ENCODE measurements at regions not wholly inside any gene's neighbourhood (a gene's known extent, or its start where the extent isn't known, plus 50 kb on each side); places are given as distances from the start of the nearest gene placed in this dataset.

DNA sequence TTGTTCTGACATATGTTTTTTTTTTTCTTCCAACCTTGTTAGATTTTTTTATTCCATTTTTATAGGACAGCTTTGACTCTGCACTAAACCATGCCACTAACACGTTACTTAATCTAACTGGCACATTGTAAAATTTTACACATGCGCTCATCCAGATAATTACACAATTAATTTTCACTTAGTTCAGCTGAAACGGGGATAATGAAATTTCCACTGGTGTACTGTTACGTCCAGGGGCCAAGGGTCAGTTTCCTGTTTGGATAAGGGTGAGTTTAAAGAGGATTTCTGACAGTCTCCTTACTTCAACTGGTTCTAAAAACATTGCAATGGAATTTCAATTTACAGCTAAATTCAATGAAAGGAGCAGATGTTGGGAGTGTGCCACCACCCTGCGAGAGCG is 221.8 kb upstream of the CEP162 start:
- no peaks in the 10 kb centered on the region for H3K36me3 ChIP-seq (ENCODE audit: insufficient read depth, low read length)
- H3K4me1 ChIP-seq (ENCODE audit: control insufficient read depth, insufficient read depth, low read length, unreplicated experiment), result peaks cover 16% of the 10 kb centered on the region
- H3K4me3 ChIP-seq (ENCODE audit: low read depth, low read length), result no peak overlapping the region
- no peaks in the 10 kb centered on the region for H3K27me3 ChIP-seq (ENCODE audit: insufficient read depth, low read length)
- H3K79me2 ChIP-seq (ENCODE audit: control insufficient read depth, insufficient read depth, low read length, unreplicated experiment), result no peaks in the 10 kb centered on the region
- H2AFZ ChIP-seq (ENCODE audit: low read length, unreplicated experiment), result no peak overlapping the region
- no peak overlapping the region for H3K27ac ChIP-seq (ENCODE audit: low read depth, low read length)

DNA sequence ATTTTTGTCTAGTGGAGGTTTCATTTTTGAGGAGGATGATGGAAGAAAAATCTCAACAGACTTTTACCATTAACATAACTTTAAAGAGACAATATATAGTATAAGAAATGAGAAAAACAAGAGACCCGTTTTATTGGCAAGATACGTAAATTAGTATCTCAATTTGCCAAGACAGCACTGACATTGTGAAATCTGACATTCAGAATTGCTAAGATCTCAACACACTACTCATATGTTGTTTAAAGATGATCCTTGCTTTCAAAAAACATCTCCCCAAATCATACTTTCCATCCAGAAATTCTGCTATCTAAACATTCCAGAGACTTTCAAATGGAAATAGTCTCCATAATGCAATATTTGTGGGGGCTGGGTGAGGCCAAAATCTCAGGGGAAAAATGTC is 220.9 kb upstream of the CEP162 start:
- H3K36me3 ChIP-seq (ENCODE audit: insufficient read depth, low read length), result no peaks in the 10 kb centered on the region
- H3K4me3 ChIP-seq (ENCODE audit: low read depth, low read length), result no peak overlapping the region
- H2AFZ ChIP-seq (ENCODE audit: low read length, unreplicated experiment), result peak overlapping the region; percentile 11
- H3K4me1 ChIP-seq (ENCODE audit: control insufficient read depth, insufficient read depth, low read length, unreplicated experiment), result peaks cover 16% of the 10 kb centered on the region
- H3K27me3 ChIP-seq (ENCODE audit: insufficient read depth, low read length), result no peaks in the 10 kb centered on the region
- no peaks in the 10 kb centered on the region for H3K79me2 ChIP-seq (ENCODE audit: control insufficient read depth, insufficient read depth, low read length, unreplicated experiment)
- H3K27ac ChIP-seq (ENCODE audit: low read depth, low read length), result no peak overlapping the region

DNA sequence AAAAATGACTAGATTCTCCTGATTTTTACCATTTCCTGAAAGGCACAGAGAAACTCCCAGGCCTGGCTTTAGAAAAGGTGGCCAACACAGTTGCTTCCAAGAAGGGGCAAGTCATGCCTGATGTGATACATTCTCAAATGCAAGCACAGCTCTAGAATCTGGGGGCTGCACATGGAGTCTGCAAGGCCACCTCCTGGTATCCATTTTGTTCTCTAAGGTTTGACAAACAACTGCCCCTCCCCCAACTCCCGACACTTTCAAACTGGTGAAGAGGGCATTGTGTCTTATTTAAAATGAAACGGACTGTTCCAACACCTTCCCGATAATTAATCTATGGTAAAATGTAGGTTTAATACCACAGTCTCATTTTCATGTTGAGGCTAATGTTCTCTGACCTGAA is 220.2 kb upstream of the CEP162 start:
- Histone ChIP-seq H2AFZ (ENCODE audit: low read length, unreplicated experiment) (no peak overlapping the region), H3K27me3 (ENCODE audit: insufficient read depth, low read length) (no peaks in the 10 kb centered on the region), H3K27ac (ENCODE audit: low read depth, low read length) (no peak overlapping the region), H3K36me3 (ENCODE audit: insufficient read depth, low read length) (no peaks in the 10 kb centered on the region), H3K4me3 (ENCODE audit: low read depth, low read length) (no peak overlapping the region), H3K4me1 (ENCODE audit: control insufficient read depth, insufficient read depth, low read length, unreplicated experiment) (peaks cover 16% of the 10 kb centered on the region), H3K79me2 (ENCODE audit: control insufficient read depth, insufficient read depth, low read length, unreplicated experiment) (no peaks in the 10 kb centered on the region)

DNA sequence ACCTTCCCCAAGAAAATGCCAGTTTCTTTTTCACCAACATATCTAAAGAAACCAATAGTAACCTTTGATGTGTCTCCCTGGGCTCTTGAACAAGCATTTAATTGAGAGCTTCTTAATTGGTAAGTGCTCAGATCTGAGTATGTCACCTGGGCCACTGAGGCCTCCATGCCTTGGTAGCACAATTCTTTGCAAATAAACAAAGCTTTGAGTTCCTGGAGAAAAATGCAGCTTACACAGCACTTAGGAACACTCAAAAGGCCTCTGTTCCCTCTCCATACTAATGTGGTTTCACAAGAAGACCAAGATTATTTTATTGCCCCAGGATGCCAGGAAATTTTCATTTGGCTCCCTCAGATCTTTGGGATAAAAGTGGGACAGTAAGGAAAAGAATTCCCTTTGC is 217.6 kb upstream of the CEP162 start:
- Histone ChIP-seq H3K4me3 (ENCODE audit: low read depth, low read length) (no peak overlapping the region), H3K36me3 (ENCODE audit: insufficient read depth, low read length) (no peaks in the 10 kb centered on the region), H2AFZ (ENCODE audit: low read length, unreplicated experiment) (no peak overlapping the region), H3K4me1 (ENCODE audit: control insufficient read depth, insufficient read depth, low read length, unreplicated experiment) (peaks cover 16% of the 10 kb centered on the region), H3K79me2 (ENCODE audit: control insufficient read depth, insufficient read depth, low read length, unreplicated experiment) (no peaks in the 10 kb centered on the region), H3K27me3 (ENCODE audit: insufficient read depth, low read length) (no peaks in the 10 kb centered on the region), H3K27ac (ENCODE audit: low read depth, low read length) (no peak overlapping the region)

DNA sequence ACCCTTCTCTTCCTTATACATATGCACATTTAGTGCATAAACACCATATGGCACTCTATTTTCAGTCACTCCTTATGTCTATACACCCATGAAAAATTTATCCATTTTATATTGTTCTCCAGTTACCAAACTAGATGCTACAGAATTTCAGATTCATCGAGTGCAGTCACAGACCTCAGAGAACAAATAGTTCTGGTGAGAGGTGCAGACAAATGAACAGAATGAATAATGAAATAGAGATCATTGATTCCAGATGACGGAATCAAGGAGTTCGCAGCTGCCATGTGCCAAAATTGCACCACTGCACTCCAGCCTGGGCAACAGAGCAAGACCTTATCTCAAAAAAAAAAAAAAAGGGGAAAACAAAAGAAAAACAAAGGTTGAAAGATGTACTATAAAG is 214.8 kb upstream of the CEP162 start:
- Histone ChIP-seq H3K27ac (ENCODE audit: low read depth, low read length) (no peak overlapping the region), H3K79me2 (ENCODE audit: control insufficient read depth, insufficient read depth, low read length, unreplicated experiment) (no peaks in the 10 kb centered on the region), H3K36me3 (ENCODE audit: insufficient read depth, low read length) (no peaks in the 10 kb centered on the region), H2AFZ (ENCODE audit: low read length, unreplicated experiment) (no peak overlapping the region), H3K4me1 (ENCODE audit: control insufficient read depth, insufficient read depth, low read length, unreplicated experiment) (no peaks in the 10 kb centered on the region), H3K4me3 (ENCODE audit: low read depth, low read length) (no peak overlapping the region), H3K27me3 (ENCODE audit: insufficient read depth, low read length) (no peaks in the 10 kb centered on the region)

DNA sequence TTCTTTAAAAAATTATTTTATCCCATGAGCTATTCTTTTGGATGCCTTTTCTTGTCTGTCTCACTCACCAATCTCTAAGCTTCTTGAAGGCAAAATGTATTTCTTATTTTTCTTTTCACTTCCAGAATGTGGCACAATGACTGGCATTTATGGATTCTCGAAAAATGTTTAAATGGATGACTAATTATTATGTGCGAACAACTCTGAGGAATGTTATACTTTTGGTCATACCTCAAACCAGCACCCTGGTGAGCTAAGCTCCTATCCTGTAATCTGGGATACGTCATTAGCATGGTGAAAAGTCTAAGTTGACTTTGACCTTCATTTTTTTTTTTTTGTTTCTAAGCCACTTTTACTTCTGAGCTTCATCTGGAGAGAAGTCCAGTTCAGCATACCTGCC is 214.0 kb upstream of the CEP162 start:
- Histone ChIP-seq H3K4me1 (ENCODE audit: control insufficient read depth, insufficient read depth, low read length, unreplicated experiment) (no peaks in the 10 kb centered on the region), H3K27ac (ENCODE audit: low read depth, low read length) (no peak overlapping the region)

DNA sequence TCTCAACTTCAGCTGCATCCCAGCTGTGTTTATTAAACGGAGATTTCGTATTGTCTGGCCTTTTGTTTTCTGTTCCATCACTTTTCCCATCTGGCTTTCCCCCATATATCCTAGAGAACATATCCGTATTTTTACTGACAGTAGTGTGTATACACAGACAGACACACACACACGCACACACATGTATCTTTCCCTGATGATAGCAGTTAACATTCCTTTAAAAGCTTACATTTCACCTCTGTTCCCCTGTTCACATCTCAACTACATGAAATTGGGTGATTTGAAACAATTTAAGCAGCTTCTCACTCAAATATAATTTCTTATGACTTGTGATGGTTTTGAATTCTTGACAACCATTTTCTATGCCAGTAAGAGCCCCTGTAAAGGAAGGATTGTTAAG is 207.1 kb upstream of the CEP162 start:
- Histone ChIP-seq H3K4me1 (ENCODE audit: control insufficient read depth, insufficient read depth, low read length, unreplicated experiment) (no peaks in the 10 kb centered on the region), H3K79me2 (ENCODE audit: control insufficient read depth, insufficient read depth, low read length, unreplicated experiment) (no peaks in the 10 kb centered on the region), H3K27ac (ENCODE audit: low read depth, low read length) (no peak overlapping the region), H2AFZ (ENCODE audit: low read length, unreplicated experiment) (no peak overlapping the region), H3K4me3 (ENCODE audit: low read depth, low read length) (no peak overlapping the region), H3K27me3 (ENCODE audit: insufficient read depth, low read length) (no peaks in the 10 kb centered on the region), H3K36me3 (ENCODE audit: insufficient read depth, low read length) (no peaks in the 10 kb centered on the region)

More for the DNA sequence above, 214.0 kb upstream of the CEP162 start:
- Histone ChIP-seq H3K36me3 (ENCODE audit: insufficient read depth, low read length) (no peaks in the 10 kb centered on the region), H3K79me2 (ENCODE audit: control insufficient read depth, insufficient read depth, low read length, unreplicated experiment) (no peaks in the 10 kb centered on the region), H3K4me3 (ENCODE audit: low read depth, low read length) (no peak overlapping the region), H3K27me3 (ENCODE audit: insufficient read depth, low read length) (no peaks in the 10 kb centered on the region), H2AFZ (ENCODE audit: low read length, unreplicated experiment) (no peak overlapping the region)

DNA sequence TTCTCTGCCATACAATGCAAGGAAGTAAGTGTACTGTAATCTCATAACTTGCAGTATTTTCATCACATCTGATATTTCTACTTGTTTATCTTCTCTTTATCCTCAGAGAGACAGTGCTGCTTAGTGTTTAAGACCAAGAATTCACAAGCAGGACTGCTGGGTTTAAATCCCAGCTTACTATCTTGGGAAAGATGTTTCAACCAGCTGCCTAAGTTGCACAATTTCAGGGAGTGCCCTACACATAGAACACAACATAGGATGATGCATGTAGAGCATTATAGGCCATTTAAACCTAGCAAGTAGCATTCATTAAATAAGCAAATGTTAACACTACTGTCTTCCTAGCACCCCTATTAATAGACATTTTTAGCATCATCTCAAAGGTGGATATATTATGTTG is 205.2 kb upstream of the CEP162 start:
- Histone ChIP-seq H3K79me2 (ENCODE audit: control insufficient read depth, insufficient read depth, low read length, unreplicated experiment) (no peaks in the 10 kb centered on the region), H3K27me3 (ENCODE audit: insufficient read depth, low read length) (no peaks in the 10 kb centered on the region), H3K4me1 (ENCODE audit: control insufficient read depth, insufficient read depth, low read length, unreplicated experiment) (no peaks in the 10 kb centered on the region), H2AFZ (ENCODE audit: low read length, unreplicated experiment) (no peak overlapping the region), H3K36me3 (ENCODE audit: insufficient read depth, low read length) (no peaks in the 10 kb centered on the region), H3K27ac (ENCODE audit: low read depth, low read length) (no peak overlapping the region), H3K4me3 (ENCODE audit: low read depth, low read length) (no peak overlapping the region)

DNA sequence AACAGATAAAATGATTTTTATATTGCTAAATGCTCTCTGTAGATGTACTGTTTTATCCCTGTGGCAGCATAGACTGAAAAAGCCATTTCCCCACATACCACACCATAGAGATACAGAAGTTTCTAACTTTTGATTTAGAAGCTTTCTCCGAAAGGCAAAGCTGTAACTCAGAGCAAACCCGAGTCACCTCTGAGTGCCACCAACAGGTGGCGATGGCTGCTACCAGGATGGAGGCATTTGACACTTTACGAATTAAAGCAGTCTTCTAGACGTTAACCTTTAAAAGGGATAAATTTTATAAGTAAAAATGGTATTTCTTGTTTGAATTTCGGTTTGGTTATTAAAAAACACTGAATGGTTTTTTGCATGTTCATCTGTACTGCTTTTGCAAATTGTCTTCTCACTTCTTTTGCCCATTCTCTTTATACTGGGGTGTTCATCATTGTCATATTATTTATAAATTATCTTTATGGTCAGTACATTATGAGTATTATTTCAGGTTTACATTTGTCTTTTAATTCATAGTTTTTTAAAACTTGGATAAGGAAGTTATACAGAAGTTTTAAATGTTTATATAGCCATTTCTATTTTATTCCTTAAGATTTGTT is 201.0 kb upstream of the CEP162 start:
- H3K79me2 ChIP-seq (ENCODE audit: control insufficient read depth, insufficient read depth, low read length, unreplicated experiment), result no peaks in the 10 kb centered on the region
- H3K27me3 ChIP-seq (ENCODE audit: insufficient read depth, low read length), result no peaks in the 10 kb centered on the region
- no peak overlapping the region for H2AFZ ChIP-seq (ENCODE audit: low read length, unreplicated experiment)
- H3K4me3 ChIP-seq (ENCODE audit: low read depth, low read length), result no peak overlapping the region
- H3K27ac ChIP-seq (ENCODE audit: low read depth, low read length), result no peak overlapping the region
- no peaks in the 10 kb centered on the region for H3K36me3 ChIP-seq (ENCODE audit: insufficient read depth, low read length)
- H3K4me1 ChIP-seq (ENCODE audit: control insufficient read depth, insufficient read depth, low read length, unreplicated experiment), result no peaks in the 10 kb centered on the region

DNA sequence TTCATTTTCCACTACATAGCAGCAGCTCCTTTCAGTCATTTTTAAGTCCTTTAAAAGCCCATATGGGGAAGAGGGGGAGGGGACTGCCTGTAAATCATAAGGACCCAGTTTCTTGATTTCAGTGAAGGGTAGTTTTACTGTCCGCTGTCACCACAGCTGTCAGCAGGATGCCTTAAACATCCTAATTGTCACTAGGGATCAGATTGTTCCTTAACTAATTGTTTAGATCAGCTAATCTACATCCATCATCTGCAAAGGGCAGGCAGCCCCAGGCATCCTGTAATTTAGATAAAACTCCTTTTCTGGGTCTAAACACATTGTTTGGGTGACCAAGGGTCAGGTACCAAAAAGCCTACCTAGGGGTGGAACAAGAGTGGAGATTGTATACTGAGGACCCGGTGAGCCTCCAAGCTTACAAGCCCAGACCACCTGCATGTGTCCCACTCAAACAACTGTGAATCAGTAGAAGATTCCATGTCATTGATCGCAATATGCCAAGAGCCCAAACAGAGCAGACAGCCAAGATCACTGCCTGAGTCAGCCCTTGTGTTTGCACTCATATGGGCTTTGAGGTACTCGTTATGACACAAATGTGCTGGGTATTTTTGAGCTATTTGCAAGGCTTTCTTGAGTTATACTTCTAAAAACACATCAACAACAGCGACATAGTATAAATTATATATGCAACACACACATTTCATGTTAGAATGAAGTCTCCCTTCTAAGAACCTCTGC is 198.7 kb upstream of the CEP162 start:
- no peak overlapping the region for H3K4me3 ChIP-seq (ENCODE audit: low read depth, low read length)
- H2AFZ ChIP-seq (ENCODE audit: low read length, unreplicated experiment), result no peak overlapping the region
- H3K27me3 ChIP-seq (ENCODE audit: insufficient read depth, low read length), result no peaks in the 10 kb centered on the region
- no peaks in the 10 kb centered on the region for H3K4me1 ChIP-seq (ENCODE audit: control insufficient read depth, insufficient read depth, low read length, unreplicated experiment)
- H3K36me3 ChIP-seq (ENCODE audit: insufficient read depth, low read length), result no peaks in the 10 kb centered on the region
- no peaks in the 10 kb centered on the region for H3K79me2 ChIP-seq (ENCODE audit: control insufficient read depth, insufficient read depth, low read length, unreplicated experiment)
- H3K27ac ChIP-seq (ENCODE audit: low read depth, low read length), result no peak overlapping the region

DNA sequence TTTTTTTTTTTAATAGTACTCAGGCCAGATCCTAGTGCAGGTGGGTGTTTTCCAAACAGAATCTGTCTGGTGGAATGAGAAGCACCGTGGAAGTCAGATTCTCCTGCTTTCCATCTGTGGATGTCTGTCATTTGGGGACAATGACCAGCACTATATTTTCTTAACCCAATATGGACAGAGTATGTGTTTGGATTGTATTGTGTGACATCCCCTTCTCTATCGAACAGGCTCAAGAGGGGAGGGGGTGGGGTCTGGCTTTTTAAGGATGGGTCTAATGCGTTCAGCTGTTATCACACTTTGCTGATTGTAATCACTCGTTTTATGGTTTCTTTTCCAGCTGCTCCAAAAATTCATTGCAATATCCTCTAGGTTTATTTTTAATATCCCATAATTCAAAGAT is 197.5 kb upstream of the CEP162 start:
- H3K4me3 ChIP-seq (ENCODE audit: low read depth, low read length), result no peak overlapping the region
- no peaks in the 10 kb centered on the region for H3K79me2 ChIP-seq (ENCODE audit: control insufficient read depth, insufficient read depth, low read length, unreplicated experiment)
- H3K36me3 ChIP-seq (ENCODE audit: insufficient read depth, low read length), result no peaks in the 10 kb centered on the region
- no peaks in the 10 kb centered on the region for H3K27me3 ChIP-seq (ENCODE audit: insufficient read depth, low read length)
- no peak overlapping the region for H3K27ac ChIP-seq (ENCODE audit: low read depth, low read length)
- no peaks in the 10 kb centered on the region for H3K4me1 ChIP-seq (ENCODE audit: control insufficient read depth, insufficient read depth, low read length, unreplicated experiment)
- no peak overlapping the region for H2AFZ ChIP-seq (ENCODE audit: low read length, unreplicated experiment)
